IMR-90 (cell line): ENCODE measurements at regions not wholly inside any gene's neighbourhood (a gene's known extent, or its start where the extent isn't known, plus 50 kb on each side); places are given as distances from the start of the nearest gene placed in this dataset.

ENCODE experiments used
- BHLHE40 ChIP-seq: fragments of 150-350 bp; IDR thresholded peaks from 2 replicates; pipeline ENCODE4 v1.6.1; 2016; ENCODE audit warnings: mild to moderate bottlenecking, low read depth, low read length
- CEBPB ChIP-seq: IDR thresholded peaks from 2 replicates; pipeline ENCODE4 v1.6.1; 2012; ENCODE audit warnings: low read depth, low read length, improper control_type of control experiment
- FOS ChIP-seq: fragments of 150-350 bp; IDR thresholded peaks from 2 replicates; pipeline ENCODE4 v1.6.1; 2016; ENCODE audit warnings: low read depth, low read length
- MAFK ChIP-seq: IDR thresholded peaks from 2 replicates; pipeline ENCODE4 v1.6.1; 2012; ENCODE audit warnings: low read depth, low read length, improper control_type of control experiment
- POLR2A ChIP-seq: IDR thresholded peaks from 2 replicates; pipeline ENCODE4 v1.6.1; 2012; ENCODE audit warnings: mild to moderate bottlenecking, low read depth, low read length
- RAD21 ChIP-seq: IDR thresholded peaks from 2 replicates; pipeline ENCODE4 v1.6.1; 2012; ENCODE audit warnings: low read length, improper control_type of control experiment
- RCOR1 ChIP-seq: IDR thresholded peaks from 2 replicates; pipeline ENCODE4 v1.6.1; 2012; ENCODE audit warnings: mild to moderate bottlenecking, low read length, improper control_type of control experiment; ENCODE audit not compliant: insufficient replicate concordance
- RFX5 ChIP-seq: IDR thresholded peaks from 2 replicates; pipeline ENCODE4 v1.8.0; 2012; ENCODE audit warnings: low read depth, mild to moderate bottlenecking, low read length, moderate library complexity
- TF ChIP-seq, protein P1 (sequence below): conservative IDR thresholded peaks from 2 replicates; pipeline ENCODE4 v1.5.1; 2012; ENCODE audit warnings: mild to moderate bottlenecking, low read depth, low read length, improper control_type of control experiment
- TF ChIP-seq, protein P2 (sequence below): fragments of 150-350 bp; IDR thresholded peaks from 2 replicates; pipeline ENCODE4 v1.6.1; 2017; ENCODE audit warnings: mild to moderate bottlenecking, antibody characterized with exemption, low read length, low read depth
- TF ChIP-seq, protein P3 (sequence below): fragments of 150-350 bp; IDR thresholded peaks from 2 replicates; pipeline ENCODE4 v1.6.1; 2016; ENCODE audit warnings: low read depth, mild to moderate bottlenecking, low read length, moderate library complexity, borderline replicate concordance

DNA sequence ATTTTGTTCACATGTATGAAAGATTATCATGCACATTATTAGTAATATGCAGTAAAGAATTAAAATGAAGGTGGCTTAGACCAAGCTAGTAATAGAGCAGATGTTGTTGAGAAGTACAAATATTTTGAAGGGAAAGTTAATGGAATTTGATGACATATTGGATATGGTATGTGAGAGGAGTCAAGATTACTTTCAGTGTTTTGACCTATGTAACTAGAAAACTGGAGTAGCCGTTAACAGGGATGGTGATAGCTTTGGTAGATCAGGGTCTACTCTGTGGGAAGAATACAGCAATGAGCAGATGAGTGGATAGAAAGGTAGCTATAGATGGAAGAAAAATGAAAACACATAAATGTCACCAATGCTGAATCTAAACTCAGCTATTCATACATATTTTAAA, 163.2 kb upstream of the LRRC7 start:
- TF ChIP-seq FOS (no peak), POLR2A (no peak), RAD21 (no peak), RFX5 (no peak), BHLHE40 (no peak), RCOR1 (no peak), MAFK (no peak), CEBPB (no peak)
- TF ChIP-seq, protein P1, sequence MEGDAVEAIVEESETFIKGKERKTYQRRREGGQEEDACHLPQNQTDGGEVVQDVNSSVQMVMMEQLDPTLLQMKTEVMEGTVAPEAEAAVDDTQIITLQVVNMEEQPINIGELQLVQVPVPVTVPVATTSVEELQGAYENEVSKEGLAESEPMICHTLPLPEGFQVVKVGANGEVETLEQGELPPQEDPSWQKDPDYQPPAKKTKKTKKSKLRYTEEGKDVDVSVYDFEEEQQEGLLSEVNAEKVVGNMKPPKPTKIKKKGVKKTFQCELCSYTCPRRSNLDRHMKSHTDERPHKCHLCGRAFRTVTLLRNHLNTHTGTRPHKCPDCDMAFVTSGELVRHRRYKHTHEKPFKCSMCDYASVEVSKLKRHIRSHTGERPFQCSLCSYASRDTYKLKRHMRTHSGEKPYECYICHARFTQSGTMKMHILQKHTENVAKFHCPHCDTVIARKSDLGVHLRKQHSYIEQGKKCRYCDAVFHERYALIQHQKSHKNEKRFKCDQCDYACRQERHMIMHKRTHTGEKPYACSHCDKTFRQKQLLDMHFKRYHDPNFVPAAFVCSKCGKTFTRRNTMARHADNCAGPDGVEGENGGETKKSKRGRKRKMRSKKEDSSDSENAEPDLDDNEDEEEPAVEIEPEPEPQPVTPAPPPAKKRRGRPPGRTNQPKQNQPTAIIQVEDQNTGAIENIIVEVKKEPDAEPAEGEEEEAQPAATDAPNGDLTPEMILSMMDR = no peak
- TF ChIP-seq, protein P2, sequence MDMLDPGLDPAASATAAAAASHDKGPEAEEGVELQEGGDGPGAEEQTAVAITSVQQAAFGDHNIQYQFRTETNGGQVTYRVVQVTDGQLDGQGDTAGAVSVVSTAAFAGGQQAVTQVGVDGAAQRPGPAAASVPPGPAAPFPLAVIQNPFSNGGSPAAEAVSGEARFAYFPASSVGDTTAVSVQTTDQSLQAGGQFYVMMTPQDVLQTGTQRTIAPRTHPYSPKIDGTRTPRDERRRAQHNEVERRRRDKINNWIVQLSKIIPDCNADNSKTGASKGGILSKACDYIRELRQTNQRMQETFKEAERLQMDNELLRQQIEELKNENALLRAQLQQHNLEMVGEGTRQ = no peak
- TF ChIP-seq, protein P3, sequence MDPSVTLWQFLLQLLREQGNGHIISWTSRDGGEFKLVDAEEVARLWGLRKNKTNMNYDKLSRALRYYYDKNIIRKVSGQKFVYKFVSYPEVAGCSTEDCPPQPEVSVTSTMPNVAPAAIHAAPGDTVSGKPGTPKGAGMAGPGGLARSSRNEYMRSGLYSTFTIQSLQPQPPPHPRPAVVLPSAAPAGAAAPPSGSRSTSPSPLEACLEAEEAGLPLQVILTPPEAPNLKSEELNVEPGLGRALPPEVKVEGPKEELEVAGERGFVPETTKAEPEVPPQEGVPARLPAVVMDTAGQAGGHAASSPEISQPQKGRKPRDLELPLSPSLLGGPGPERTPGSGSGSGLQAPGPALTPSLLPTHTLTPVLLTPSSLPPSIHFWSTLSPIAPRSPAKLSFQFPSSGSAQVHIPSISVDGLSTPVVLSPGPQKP = no peak
